ENCODE measurements at regions not wholly inside any gene's neighbourhood (a gene's known extent, or its start where the extent isn't known, plus 50 kb on each side); places are given as distances from the start of the nearest gene placed in this dataset.

GRCh38 chr5:20360263-20360662 is 372.3 kb upstream of the CDH18 start:
- intact Hi-C loops (cut with micrococcal nuclease), result no loop called here
- no peak overlapping the region for H3K27ac Mint-ChIP-seq
- H3K4me3 Mint-ChIP-seq, result no peak overlapping the region
- DNase-seq, result no peak
- no peak for ATAC-seq (ENCODE audit: low read depth)
- H3K9me3 ChIP-seq (ENCODE audit: control extremely low read depth in 1 of 3, control insufficient read depth in 2 of 3, insufficient read depth in 1 of 3, low read length in 2 of 3), result peaks cover 0 to 6% (median 0%) of the 10 kb centered on the region in 3 donors
- no peaks in the 10 kb centered on the region for H3K4me1 Mint-ChIP-seq
- no peaks in the 10 kb centered on the region for H3K9me3 Mint-ChIP-seq (ENCODE audit: insufficient read depth)
- WGBS (ENCODE audit: insufficient coverage), result 29% methylated on average over 1 of the region's 2 CpGs
- no peak overlapping the region for H3K4me2 ChIP-seq (replicated peaks; ENCODE audit: low read depth, low read length, poor library complexity, severe bottlenecking)
- H2AFZ ChIP-seq (ENCODE audit: insufficient read depth, low read depth, low read length, poor library complexity, severe bottlenecking), result no peak overlapping the region
- no peaks in the 10 kb centered on the region for H4K20me1 ChIP-seq (ENCODE audit: control insufficient read depth, insufficient read depth, low read length, poor library complexity, severe bottlenecking)
- H3K79me2 ChIP-seq (ENCODE audit: control insufficient read depth, insufficient read depth, low read length), result no peaks in the 10 kb centered on the region
- ChIA-PET CTCF (no interaction called here), POLR2A (no interaction called here)
- H3K4me1 ChIP-seq (ENCODE audit: control insufficient read depth in 2 of 2, insufficient read depth in 2 of 2, low read length in 2 of 2), result no peaks in the 10 kb centered on the region
- H3K4me3 ChIP-seq (ENCODE audit: control extremely low read depth in 1 of 5, extremely low read depth in 1 of 5, insufficient read depth in 1 of 5, low read depth in 2 of 5, low read length in 4 of 5), result no peak overlapping the region
- H3K27ac ChIP-seq (ENCODE audit: low read length in 2 of 2), result no peak overlapping the region
- H3K27me3 ChIP-seq (replicated peaks in 1 of 4; ENCODE audit: control extremely low read depth in 1 of 4, control insufficient read depth in 3 of 4, insufficient read depth in 4 of 4, low read length in 3 of 4), result no peaks in the 10 kb centered on the region
- H3K27me3 Mint-ChIP-seq, result no peaks in the 10 kb centered on the region
- H3K9ac ChIP-seq (ENCODE audit: low read length), result no peak overlapping the region
- TF ChIP-seq CTCF (IDR thresholded peaks at IDR 0.05) (no peak), EZH2 (IDR thresholded peaks at IDR 0.05; ENCODE audit: borderline replicate concordance, insufficient read depth, low read depth, low read length, poor library complexity, severe bottlenecking) (no peak)
- no peaks in the 10 kb centered on the region for H3K36me3 ChIP-seq (replicated peaks in 1 of 2; ENCODE audit: control extremely low read depth in 1 of 2, control insufficient read depth in 1 of 2, extremely low read depth in 1 of 2, insufficient read depth in 2 of 2, low read length in 1 of 2)

GRCh38 chr5:20359377-20359776 is 371.4 kb upstream of the CDH18 start:
- Histone ChIP-seq H3K79me2 (ENCODE audit: control insufficient read depth, insufficient read depth, low read length) (no peaks in the 10 kb centered on the region), H2AFZ (ENCODE audit: insufficient read depth, low read depth, low read length, poor library complexity, severe bottlenecking) (no peak overlapping the region), H3K4me3 (ENCODE audit: control extremely low read depth in 1 of 5, extremely low read depth in 1 of 5, insufficient read depth in 1 of 5, low read depth in 2 of 5, low read length in 4 of 5) (no peak overlapping the region), H3K27me3 (replicated peaks in 1 of 4; ENCODE audit: control extremely low read depth in 1 of 4, control insufficient read depth in 3 of 4, insufficient read depth in 4 of 4, low read length in 3 of 4) (no peaks in the 10 kb centered on the region), H3K9me3 (ENCODE audit: control extremely low read depth in 1 of 3, control insufficient read depth in 2 of 3, insufficient read depth in 1 of 3, low read length in 2 of 3) (peaks cover 0 to 6% (median 0%) of the 10 kb centered on the region in 3 donors), H3K9ac (ENCODE audit: low read length) (no peak overlapping the region), H3K4me2 (replicated peaks; ENCODE audit: low read depth, low read length, poor library complexity, severe bottlenecking) (no peak overlapping the region), H3K27ac (ENCODE audit: low read length in 2 of 2) (no peak overlapping the region), H3K36me3 (replicated peaks in 1 of 2; ENCODE audit: control extremely low read depth in 1 of 2, control insufficient read depth in 1 of 2, extremely low read depth in 1 of 2, insufficient read depth in 2 of 2, low read length in 1 of 2) (no peaks in the 10 kb centered on the region), H3K4me1 (ENCODE audit: control insufficient read depth in 2 of 2, insufficient read depth in 2 of 2, low read length in 2 of 2) (no peaks in the 10 kb centered on the region), H4K20me1 (ENCODE audit: control insufficient read depth, insufficient read depth, low read length, poor library complexity, severe bottlenecking) (no peaks in the 10 kb centered on the region)
- Mint-ChIP-seq H3K4me3 (no peak overlapping the region), H3K27me3 (no peaks in the 10 kb centered on the region), H3K4me1 (no peaks in the 10 kb centered on the region), H3K9me3 (ENCODE audit: insufficient read depth) (no peaks in the 10 kb centered on the region), H3K27ac (no peak overlapping the region)
- CTCF ChIA-PET, result no interaction called here
- POLR2A ChIA-PET, result no interaction called here
- ATAC-seq (ENCODE audit: low read depth) (no peak), DNase-seq (no peak)
- WGBS (ENCODE audit: insufficient coverage), result no CpG with 5 or more reads among the region's 1 CpG
- intact Hi-C loops (cut with micrococcal nuclease), result no loop called here
- TF ChIP-seq CTCF (IDR thresholded peaks at IDR 0.05), result no peak
- TF ChIP-seq EZH2 (IDR thresholded peaks at IDR 0.05; ENCODE audit: borderline replicate concordance, insufficient read depth, low read depth, low read length, poor library complexity, severe bottlenecking), result no peak

Data from B cell (primary cell).